SK-N-SH treated with all-trans-retinoic acid at 6 μM for 48 hours (cell line): ENCODE measurements at regions not wholly inside any gene's neighbourhood (a gene's known extent, or its start where the extent isn't known, plus 50 kb on each side); places are given as distances from the start of the nearest gene placed in this dataset.

ENCODE experiments used
- ARNTL ChIP-seq: fragments of 450-650 bp; formaldehyde crosslinking; IDR thresholded peaks from 2 replicates; pipeline ENCODE4 v1.5.0; 2020; ENCODE audit warnings: low read depth, mild to moderate bottlenecking, moderate library complexity, borderline replicate concordance
- CSDC2 ChIP-seq: fragments of 250-450 bp; sonication (Bioruptor Pico); IDR thresholded peaks from 2 replicates; pipeline ENCODE4 v1.5.0; 2020; ENCODE audit warnings: mild to moderate bottlenecking, moderate library complexity
- ISL1 ChIP-seq: fragments of 250-450 bp; sonication (Bioruptor Pico); IDR thresholded peaks from 2 replicates; pipeline ENCODE4 v2.1.2; 2022; ENCODE audit warnings: mild to moderate bottlenecking, moderate library complexity
- PATZ1 ChIP-seq: fragments of 250-450 bp; sonication (Bioruptor Pico); IDR thresholded peaks from 2 replicates; pipeline ENCODE4 v1.8.0; 2020; ENCODE audit warnings: mild to moderate bottlenecking, moderate library complexity, borderline replicate concordance
- RARB ChIP-seq: fragments of 250-450 bp; sonication (Bioruptor Pico); IDR thresholded peaks from 2 replicates; pipeline ENCODE4 v1.8.0; 2021; ENCODE audit warnings: mild to moderate bottlenecking, moderate library complexity
- ZFP3 ChIP-seq: fragments of 250-450 bp; sonication (Bioruptor Pico); IDR thresholded peaks from 2 replicates; pipeline ENCODE4 v1.5.0; 2020; ENCODE audit warnings: mild to moderate bottlenecking, moderate library complexity
- ZNF8 ChIP-seq: fragments of 450-650 bp; formaldehyde crosslinking; IDR thresholded peaks from 2 replicates; pipeline ENCODE4 v1.5.0; 2020; ENCODE audit warnings: mild to moderate bottlenecking, moderate library complexity

DNA sequence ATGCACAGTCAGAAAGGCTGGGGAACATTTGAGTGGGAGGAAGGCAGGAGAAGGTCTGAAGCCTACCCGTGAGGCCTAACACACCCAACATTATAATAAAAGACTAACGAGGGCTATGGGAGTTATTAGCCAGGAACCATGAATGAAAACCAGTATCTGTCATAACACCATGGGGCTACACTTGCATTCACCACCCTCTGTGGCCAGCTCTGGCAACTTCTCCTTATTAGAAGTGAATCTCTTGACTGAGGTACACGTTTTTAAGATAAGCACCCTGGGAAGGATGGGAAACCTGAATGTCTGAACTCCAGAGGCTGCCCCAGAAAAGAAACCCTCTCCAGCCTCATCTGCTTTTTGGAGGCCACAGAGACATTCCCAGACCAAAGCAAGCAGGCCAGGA, 204.3 kb upstream of the RAB4A start:
- TF ChIP-seq ZFP3 (CRISPR knock-in tag) (no peak), ARNTL (no peak), PATZ1 (CRISPR knock-in tag) (no peak), RARB (CRISPR knock-in tag) (no peak), CSDC2 (CRISPR knock-in tag) (no peak), ZNF8 (CRISPR knock-in tag) (no peak), ISL1 (CRISPR knock-in tag) (no peak)
